ENCODE measurements at regions not wholly inside any gene's neighbourhood (a gene's known extent, or its start where the extent isn't known, plus 50 kb on each side); places are given as distances from the start of the nearest gene placed in this dataset.
A peak's percentile ranks its signal among the peaks of the same experiment; 100 is the strongest.

DNA sequence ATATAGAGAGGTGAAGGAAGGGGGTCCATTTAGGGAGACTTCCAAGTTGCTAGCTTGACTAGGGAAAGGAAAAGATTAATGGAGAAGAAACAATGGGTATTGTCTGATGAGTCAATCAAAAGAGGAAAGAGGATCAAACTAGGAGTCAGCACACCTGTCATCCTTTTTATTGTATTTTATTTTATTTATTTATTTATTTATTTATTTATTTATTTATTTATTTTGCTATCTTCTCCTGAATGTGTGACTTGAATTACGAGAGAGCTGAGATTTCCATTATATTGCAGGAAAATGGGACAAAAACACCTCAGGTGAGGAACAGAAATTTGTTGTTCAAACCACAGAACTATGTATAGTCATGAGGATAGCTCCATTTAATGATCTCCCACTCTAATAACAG, 58.9 kb downstream of the NUDT11 start:
- WGBS, result 74% methylated on average over 1 of the region's 1 CpG
- H3K4me1 ChIP-seq, result no peaks in the 10 kb centered on the region

DNA sequence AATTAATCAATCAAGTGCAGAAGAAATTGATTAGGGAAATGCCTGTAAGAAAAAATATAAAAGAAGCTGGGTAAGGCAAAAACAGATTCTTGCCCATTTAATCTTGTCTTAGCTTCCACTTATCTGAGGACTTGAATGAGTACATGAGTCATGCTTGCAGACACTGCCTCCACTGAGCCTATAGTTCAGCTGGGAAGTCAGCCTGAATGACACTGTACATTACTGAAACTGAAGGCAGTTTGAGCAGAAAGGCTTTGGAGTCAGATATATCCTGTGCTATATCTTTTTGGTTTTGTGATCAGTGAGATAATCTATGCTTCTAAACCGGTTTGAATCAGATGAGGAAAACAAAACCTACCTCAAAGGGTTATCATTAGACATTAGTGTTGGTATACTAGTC, 61.3 kb downstream of the NUDT11 start:
- no peak overlapping the region for H3K4me3 ChIP-seq
- H3K27ac ChIP-seq (replicated peaks in 1 of 4), result no peak overlapping the region
- H3K9me3 ChIP-seq, result no peaks in the 10 kb centered on the region
- intact Hi-C loops (cut with DNase I), result no loop called here
- 54% methylated on average over 1 of the region's 1 CpG for WGBS
- TF ChIP-seq, protein P1, sequence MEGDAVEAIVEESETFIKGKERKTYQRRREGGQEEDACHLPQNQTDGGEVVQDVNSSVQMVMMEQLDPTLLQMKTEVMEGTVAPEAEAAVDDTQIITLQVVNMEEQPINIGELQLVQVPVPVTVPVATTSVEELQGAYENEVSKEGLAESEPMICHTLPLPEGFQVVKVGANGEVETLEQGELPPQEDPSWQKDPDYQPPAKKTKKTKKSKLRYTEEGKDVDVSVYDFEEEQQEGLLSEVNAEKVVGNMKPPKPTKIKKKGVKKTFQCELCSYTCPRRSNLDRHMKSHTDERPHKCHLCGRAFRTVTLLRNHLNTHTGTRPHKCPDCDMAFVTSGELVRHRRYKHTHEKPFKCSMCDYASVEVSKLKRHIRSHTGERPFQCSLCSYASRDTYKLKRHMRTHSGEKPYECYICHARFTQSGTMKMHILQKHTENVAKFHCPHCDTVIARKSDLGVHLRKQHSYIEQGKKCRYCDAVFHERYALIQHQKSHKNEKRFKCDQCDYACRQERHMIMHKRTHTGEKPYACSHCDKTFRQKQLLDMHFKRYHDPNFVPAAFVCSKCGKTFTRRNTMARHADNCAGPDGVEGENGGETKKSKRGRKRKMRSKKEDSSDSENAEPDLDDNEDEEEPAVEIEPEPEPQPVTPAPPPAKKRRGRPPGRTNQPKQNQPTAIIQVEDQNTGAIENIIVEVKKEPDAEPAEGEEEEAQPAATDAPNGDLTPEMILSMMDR (IDR thresholded peaks at IDR 0.05), result no peak
- TF ChIP-seq POLR2AphosphoS5 (IDR thresholded peaks at IDR 0.05), result no peak
- TF ChIP-seq POLR2A (IDR thresholded peaks at IDR 0.05; ENCODE audit: low read depth), result no peak
- no peak for TF ChIP-seq EP300 (IDR thresholded peaks at IDR 0.05)
- no peaks in the 10 kb centered on the region for H3K36me3 ChIP-seq
- no peaks in the 10 kb centered on the region for H3K4me1 ChIP-seq
- DNase-seq (ENCODE audit: extremely low spot score), result no peak
- no peaks in the 10 kb centered on the region for H3K27me3 ChIP-seq

More for the DNA sequence above, 58.9 kb downstream of the NUDT11 start:
- Histone ChIP-seq H3K27me3 (no peaks in the 10 kb centered on the region), H3K4me3 (no peak overlapping the region), H3K9me3 (no peaks in the 10 kb centered on the region), H3K27ac (replicated peaks in 1 of 4) (no peak overlapping the region), H3K36me3 (no peaks in the 10 kb centered on the region)
- no peak for DNase-seq (ENCODE audit: extremely low spot score)
- TF ChIP-seq, protein P1 (IDR thresholded peaks at IDR 0.05), result no peak
- TF ChIP-seq POLR2A (IDR thresholded peaks at IDR 0.05; ENCODE audit: low read depth) (no peak), POLR2AphosphoS5 (IDR thresholded peaks at IDR 0.05) (no peak), EP300 (IDR thresholded peaks at IDR 0.05) (no peak)
- intact Hi-C loops (cut with DNase I), result no loop called here

DNA sequence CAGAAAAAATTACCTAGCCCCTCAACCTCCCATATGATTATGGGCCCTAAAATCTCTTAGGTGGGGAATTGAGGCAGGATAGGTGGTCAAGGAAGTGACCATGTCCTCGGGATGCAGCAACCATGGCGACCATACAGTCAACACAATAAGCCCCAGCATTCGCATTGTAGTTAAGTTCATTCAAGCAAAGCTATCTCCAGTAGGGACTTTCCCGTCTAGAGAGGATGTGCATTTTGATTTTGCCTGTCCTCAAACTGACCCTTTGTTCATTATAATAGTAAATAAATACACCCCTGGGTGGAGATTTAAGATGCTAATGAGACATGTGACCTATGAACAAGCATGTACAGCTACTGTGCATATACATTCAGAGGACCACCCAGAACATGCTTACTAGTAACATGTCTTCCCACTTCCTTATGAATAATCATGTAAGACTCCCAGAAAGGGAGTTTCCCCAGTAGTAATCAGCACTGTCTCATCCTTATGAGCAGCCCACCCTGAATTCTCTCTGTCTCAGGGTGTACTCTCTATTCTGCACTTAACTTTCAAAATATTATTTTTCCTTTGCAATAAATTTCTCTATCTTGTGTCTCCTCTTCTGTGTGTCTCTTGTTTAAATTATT, 74.3 kb downstream of the NUDT11 start:
- TF ChIP-seq POLR2A (IDR thresholded peaks at IDR 0.05; ENCODE audit: low read depth) (no peak), POLR2AphosphoS5 (IDR thresholded peaks at IDR 0.05) (no peak), EP300 (IDR thresholded peaks at IDR 0.05) (no peak)
- TF ChIP-seq, protein P1 (IDR thresholded peaks at IDR 0.05), result no peak
- intact Hi-C loops (cut with DNase I), result loop anchor here (5.0 kb wide), 1 partner anchor 85 kb away; no protein-coding TSS in a partner anchor
- H3K4me3 ChIP-seq, result no peak overlapping the region
- WGBS, result 44% methylated on average over 4 of the region's 4 CpGs
- no peaks in the 10 kb centered on the region for H3K27me3 ChIP-seq
- no peaks in the 10 kb centered on the region for H3K4me1 ChIP-seq
- no peaks in the 10 kb centered on the region for H3K9me3 ChIP-seq
- DNase-seq (ENCODE audit: extremely low spot score), result no peak
- H3K36me3 ChIP-seq, result no peaks in the 10 kb centered on the region
- no peak overlapping the region for H3K27ac ChIP-seq (replicated peaks in 1 of 4)

DNA sequence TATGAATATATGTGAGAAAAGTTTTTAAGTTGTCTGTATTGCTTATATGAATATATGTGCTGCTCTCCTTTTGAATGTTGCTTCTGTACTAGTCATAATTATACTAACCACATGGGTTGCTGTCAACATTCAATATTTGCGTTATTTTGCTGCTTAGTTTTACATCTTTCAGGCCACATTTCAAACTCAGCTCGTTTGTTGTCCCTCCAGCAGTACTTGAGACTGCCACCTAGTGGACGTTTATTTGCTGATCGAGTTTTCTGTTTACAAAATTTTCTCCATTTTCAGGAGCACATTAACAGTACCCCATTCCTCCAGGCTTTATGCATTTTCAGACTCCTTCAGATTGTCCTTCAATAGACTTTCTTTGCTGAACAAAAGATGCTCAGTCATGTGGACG, 75.8 kb downstream of the NUDT11 start:
- Histone ChIP-seq H3K4me1 (no peaks in the 10 kb centered on the region), H3K27me3 (no peaks in the 10 kb centered on the region), H3K27ac (replicated peaks in 1 of 4) (no peak overlapping the region), H3K4me3 (no peak overlapping the region), H3K36me3 (no peaks in the 10 kb centered on the region), H3K9me3 (no peaks in the 10 kb centered on the region)
- no peak for DNase-seq (ENCODE audit: extremely low spot score)
- WGBS, result 5% methylated on average over 5 of the region's 5 CpGs
- intact Hi-C loops (cut with DNase I), result loop anchor here (5.0 kb wide), 1 partner anchor 83 kb away; no protein-coding TSS in a partner anchor
- TF ChIP-seq POLR2AphosphoS5 (IDR thresholded peaks at IDR 0.05), result no peak
- TF ChIP-seq, protein P1 (IDR thresholded peaks at IDR 0.05), result peak; percentile 43 to 71 (median 62)

DNA sequence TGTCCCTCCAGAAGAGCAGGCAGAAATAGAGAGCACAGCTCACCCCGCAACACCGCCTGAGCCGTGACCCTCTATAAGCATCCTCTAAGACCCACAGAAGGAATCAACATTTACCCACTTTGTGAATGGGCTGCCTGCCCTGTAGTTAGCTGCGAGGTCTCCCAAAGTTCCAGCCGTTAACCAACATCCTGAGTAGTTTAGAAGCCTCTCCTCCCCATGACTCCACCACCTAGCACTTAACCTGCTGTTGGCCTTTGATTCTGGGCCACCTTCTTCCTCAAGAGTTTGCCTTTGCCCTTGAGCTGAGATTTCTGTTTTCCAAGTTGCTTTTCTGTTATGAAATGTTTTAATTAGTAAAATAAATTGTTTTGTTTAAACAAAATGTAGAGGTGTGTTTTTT, 75.8 kb downstream of the NUDT10 start:
- no peaks in the 10 kb centered on the region for H3K36me3 ChIP-seq
- intact Hi-C loops (cut with DNase I), result no loop called here
- no peaks in the 10 kb centered on the region for H3K4me1 ChIP-seq
- no peak overlapping the region for H3K4me3 ChIP-seq
- TF ChIP-seq, protein P1 (IDR thresholded peaks at IDR 0.05), result no peak
- TF ChIP-seq EP300 (IDR thresholded peaks at IDR 0.05) (no peak), POLR2A (IDR thresholded peaks at IDR 0.05; ENCODE audit: low read depth) (no peak), POLR2AphosphoS5 (IDR thresholded peaks at IDR 0.05) (no peak)
- 88% methylated on average over 5 of the region's 5 CpGs for WGBS
- no peaks in the 10 kb centered on the region for H3K9me3 ChIP-seq
- no peaks in the 10 kb centered on the region for H3K27me3 ChIP-seq
- no peak for DNase-seq (ENCODE audit: extremely low spot score)
- H3K27ac ChIP-seq (replicated peaks in 1 of 4), result no peak overlapping the region
